BJ (cell line): ENCODE measurements at regions not wholly inside any gene's neighbourhood (a gene's known extent, or its start where the extent isn't known, plus 50 kb on each side); places are given as distances from the start of the nearest gene placed in this dataset.

ENCODE experiments used
- CTCF ChIA-PET: fragments of 350-600 bp; formaldehyde crosslinking; extraction: SDS; loops from one replicate; lab custom pipeline; 2021; ENCODE audit warnings: antibody characterized with exemption, inconsistent platforms; lab: Yijun Ruan, JAX
- POLR2A ChIA-PET: fragments of 300-600 bp; sonication (Branson Sonifier 250); formaldehyde crosslinking; extraction: SDS; loops from one replicate; lab custom pipeline; 2021; ENCODE audit warnings: antibody characterized with exemption; lab: Charles Lee
- DNase-seq: peaks from one replicate; pipeline ENCODE4 v3.0.0-alpha.2; 2011; ENCODE audit warnings: low read depth
- H3K27me3 ChIP-seq: 2 replicates; pipeline ENCODE4 v1.6.0; 2011; ENCODE audit warnings: low read length; ENCODE audit not compliant: control insufficient read depth, insufficient read depth
- H3K36me3 ChIP-seq: 2 replicates; pipeline ENCODE4 v1.5.1; 2011; ENCODE audit warnings: low read length; ENCODE audit not compliant: control insufficient read depth, insufficient read depth
- H3K4me3 ChIP-seq: 2 replicates; pipeline ENCODE4 v1.5.1; 2011; ENCODE audit warnings: low read depth, mild to moderate bottlenecking, control low read depth, low read length
- TF ChIP-seq, protein P1 (sequence below): IDR thresholded peaks from 2 replicates; pipeline ENCODE4 v1.5.1; 2011; ENCODE audit warnings: low read depth, mild to moderate bottlenecking, control low read depth, inconsistent platforms, low read length, moderate library complexity; ENCODE audit not compliant: insufficient read depth

DNA sequence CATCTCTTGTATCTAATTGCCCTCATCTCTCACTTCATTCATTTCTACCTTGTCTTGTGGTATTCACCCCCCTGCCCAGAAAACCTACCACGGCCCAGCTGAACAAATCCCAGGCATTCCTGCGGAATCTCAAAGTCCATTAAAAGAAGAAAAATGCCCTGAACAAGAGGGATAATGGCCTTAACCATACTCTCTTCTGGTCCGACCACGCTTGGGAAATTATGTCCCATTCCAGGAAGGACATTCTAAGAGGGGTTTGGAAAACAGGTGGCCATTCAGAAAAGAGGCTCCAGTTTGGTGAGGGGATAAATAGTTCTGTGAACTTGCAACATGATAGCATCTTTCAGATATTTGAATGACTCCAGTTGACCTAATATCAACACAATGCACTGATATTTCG lies 349.9 kb upstream of the ZNF521 start:
- DNase-seq = no peak
- ChIA-PET POLR2A (no interaction called here), CTCF (no interaction called here)
- TF ChIP-seq, protein P1, sequence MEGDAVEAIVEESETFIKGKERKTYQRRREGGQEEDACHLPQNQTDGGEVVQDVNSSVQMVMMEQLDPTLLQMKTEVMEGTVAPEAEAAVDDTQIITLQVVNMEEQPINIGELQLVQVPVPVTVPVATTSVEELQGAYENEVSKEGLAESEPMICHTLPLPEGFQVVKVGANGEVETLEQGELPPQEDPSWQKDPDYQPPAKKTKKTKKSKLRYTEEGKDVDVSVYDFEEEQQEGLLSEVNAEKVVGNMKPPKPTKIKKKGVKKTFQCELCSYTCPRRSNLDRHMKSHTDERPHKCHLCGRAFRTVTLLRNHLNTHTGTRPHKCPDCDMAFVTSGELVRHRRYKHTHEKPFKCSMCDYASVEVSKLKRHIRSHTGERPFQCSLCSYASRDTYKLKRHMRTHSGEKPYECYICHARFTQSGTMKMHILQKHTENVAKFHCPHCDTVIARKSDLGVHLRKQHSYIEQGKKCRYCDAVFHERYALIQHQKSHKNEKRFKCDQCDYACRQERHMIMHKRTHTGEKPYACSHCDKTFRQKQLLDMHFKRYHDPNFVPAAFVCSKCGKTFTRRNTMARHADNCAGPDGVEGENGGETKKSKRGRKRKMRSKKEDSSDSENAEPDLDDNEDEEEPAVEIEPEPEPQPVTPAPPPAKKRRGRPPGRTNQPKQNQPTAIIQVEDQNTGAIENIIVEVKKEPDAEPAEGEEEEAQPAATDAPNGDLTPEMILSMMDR = no peak
- no peak overlapping the region for H3K4me3 ChIP-seq
- H3K36me3 ChIP-seq = no peaks in the 10 kb centered on the region
- H3K27me3 ChIP-seq = 0 out of 2 replicates have a peak, but pooled peaks cover 3% of the 10 kb centered on the region

GRCh38 chr18:25686960-25687500 lies 335.1 kb upstream of the ZNF521 start:
- POLR2A ChIA-PET = no interaction called here
- no peak overlapping the region for H3K4me3 ChIP-seq
- no peaks in the 10 kb centered on the region for H3K36me3 ChIP-seq
- TF ChIP-seq, protein P1 = no peak
- DNase-seq = no peak
- no peaks in the 10 kb centered on the region for H3K27me3 ChIP-seq
- CTCF ChIA-PET = no interaction called here

GRCh38 chr18:25685088-25685487 lies 333.1 kb upstream of the ZNF521 start:
- Histone ChIP-seq H3K27me3 (no peaks in the 10 kb centered on the region), H3K4me3 (no peak overlapping the region), H3K36me3 (no peaks in the 10 kb centered on the region)
- ChIA-PET POLR2A (no interaction called here), CTCF (interaction anchor here (1.2 kb wide), 1 partner anchor 9 kb away, joined by 3 read pairs; no protein-coding TSS in a partner anchor)
- no peak for DNase-seq
- TF ChIP-seq, protein P1 = no peak

DNA sequence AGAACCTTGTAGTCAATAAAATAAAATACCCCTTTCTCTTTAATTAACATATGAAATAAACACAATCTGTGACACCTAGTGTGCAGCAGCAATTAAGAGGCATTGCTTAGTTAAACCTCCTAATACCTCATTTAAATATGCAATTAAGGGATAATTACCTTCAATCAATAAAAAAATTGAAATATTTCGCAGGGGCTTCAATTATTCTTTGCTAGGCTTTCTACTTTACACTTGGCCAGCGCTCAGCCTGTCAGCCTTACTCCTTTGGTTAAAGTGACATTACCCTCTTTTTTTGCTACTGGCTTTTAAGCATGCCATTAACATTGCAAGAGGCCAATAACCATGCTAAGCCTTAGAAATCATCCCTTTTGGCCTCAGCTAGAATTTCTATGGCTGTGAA lies 327.5 kb upstream of the ZNF521 start:
- CTCF ChIA-PET = no interaction called here
- no peak overlapping the region for H3K4me3 ChIP-seq
- H3K36me3 ChIP-seq = no peaks in the 10 kb centered on the region
- POLR2A ChIA-PET = no interaction called here
- TF ChIP-seq, protein P1 = no peak
- H3K27me3 ChIP-seq = no peaks in the 10 kb centered on the region
- DNase-seq = no peak

- Histone ChIP-seq H3K4me3 (no peak overlapping the region), H3K27me3 (no peaks in the 10 kb centered on the region), H3K36me3 (no peaks in the 10 kb centered on the region)
- CTCF ChIA-PET = no interaction called here
- POLR2A ChIA-PET = no interaction called here
- TF ChIP-seq, protein P1 = no peak
- DNase-seq = no peak
These were observed 326.3 kb upstream of the ZNF521 start for GRCh38 chr18:25678221-25678620.
